Upper lobe of left lung (tissue), 4 donors: ENCODE measurements at regions not wholly inside any gene's neighbourhood (a gene's known extent, or its start where the extent isn't known, plus 50 kb on each side); places are given as distances from the start of the nearest gene placed in this dataset.

Experiments used
- CTCF ChIP-seq, 6 experiments: fragments of 450-650 bp in 4 of 6; fragments of 200-600 bp in 2 of 6; sonication (generic) in 2 of 6; IDR thresholded peaks; one replicate each; pipeline ENCODE4 v1.5.1; 2016 to 2019; ENCODE audit warnings: antibody characterized with exemption in 6 of 6
- POLR2AphosphoS5 ChIP-seq, 2 donors: sonication (generic); formaldehyde crosslinking; IDR thresholded peaks; one replicate each; pipeline ENCODE4 v1.5.1; 2017; ENCODE audit warnings: antibody characterized with exemption in 2 of 2

- TF ChIP-seq POLR2AphosphoS5 (IDR thresholded peaks at IDR 0.05) (no peak), CTCF (IDR thresholded peaks at IDR 0.05) (no peak)
Observed at GRCh38 chr13:90388887-90389452, 958.5 kb upstream of the MIR17HG start.
